Right atrium auricular region (tissue), 2 donors: ENCODE measurements at regions not wholly inside any gene's neighbourhood (a gene's known extent, or its start where the extent isn't known, plus 50 kb on each side); places are given as distances from the start of the nearest gene placed in this dataset.

Experiments
- DNase-seq: peaks from one replicate; pipeline ENCODE4 v3.0.0-alpha.2; 2019; ENCODE audit warnings: low spot score
- H3K27ac ChIP-seq, 2 donors: fragments of 200-600 bp; sonication (generic); 1 replicate in 1 of 2; 2 replicates in 1 of 2; pipeline ENCODE4 v1.5.1; 2016 to 2019
- H3K27me3 ChIP-seq, 2 donors: fragments of 200-600 bp; sonication (generic); one replicate each; pipeline versions ENCODE4 v1.5.1 to v1.6.0; 2017 to 2019
- H3K36me3 ChIP-seq: fragments of 200-600 bp; sonication (generic); one replicate; pipeline ENCODE4 v1.5.1; 2016
- H3K4me1 ChIP-seq, 2 donors: fragments of 200-600 bp; sonication (generic); one replicate each; pipeline versions ENCODE4 v1.5.1 to v1.6.0; 2017 to 2019
- H3K4me3 ChIP-seq, 2 donors: fragments of 200-600 bp; sonication (generic); 1 replicate in 1 of 2; 2 replicates in 1 of 2; pipeline ENCODE4 v1.5.1; 2017 to 2019; ENCODE audit warnings: mild to moderate bottlenecking in 1 of 2, moderate library complexity in 1 of 2
- H3K9me3 ChIP-seq, 2 donors: fragments of 200-600 bp; sonication (generic); one replicate each; pipeline ENCODE4 v1.5.1; 2019
- TF ChIP-seq, protein P1 (sequence below), 2 donors: fragments of 200-600 bp; sonication (generic); IDR thresholded peaks; one replicate each; pipeline ENCODE4 v1.5.1; 2019; ENCODE audit warnings: antibody characterized with exemption in 2 of 2

DNA sequence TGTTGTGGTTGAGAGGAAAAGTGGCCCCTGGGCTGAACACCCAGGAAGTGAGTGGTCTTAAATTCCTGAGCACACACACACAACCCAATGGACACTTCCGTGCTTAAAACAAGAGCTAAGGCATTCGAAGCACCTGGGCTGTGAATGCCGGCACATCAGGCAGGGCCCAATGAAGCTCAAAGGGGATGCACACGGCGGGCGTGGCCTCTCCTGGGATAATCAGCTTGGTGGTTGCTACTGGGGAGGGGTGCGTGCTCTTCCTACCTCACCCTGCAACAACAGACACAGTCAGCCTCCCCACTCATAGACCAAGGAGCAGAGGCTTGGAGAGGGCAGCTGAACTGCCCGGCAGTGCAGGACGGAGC lies 115.0 kb upstream of the TCERG1L start:
- no peaks in the 10 kb centered on the region for H3K27me3 ChIP-seq
- no peaks in the 10 kb centered on the region for H3K4me1 ChIP-seq
- no peak overlapping the region for H3K4me3 ChIP-seq
- no peak for DNase-seq
- H3K9me3 ChIP-seq, result no peaks in the 10 kb centered on the region
- TF ChIP-seq, protein P1, sequence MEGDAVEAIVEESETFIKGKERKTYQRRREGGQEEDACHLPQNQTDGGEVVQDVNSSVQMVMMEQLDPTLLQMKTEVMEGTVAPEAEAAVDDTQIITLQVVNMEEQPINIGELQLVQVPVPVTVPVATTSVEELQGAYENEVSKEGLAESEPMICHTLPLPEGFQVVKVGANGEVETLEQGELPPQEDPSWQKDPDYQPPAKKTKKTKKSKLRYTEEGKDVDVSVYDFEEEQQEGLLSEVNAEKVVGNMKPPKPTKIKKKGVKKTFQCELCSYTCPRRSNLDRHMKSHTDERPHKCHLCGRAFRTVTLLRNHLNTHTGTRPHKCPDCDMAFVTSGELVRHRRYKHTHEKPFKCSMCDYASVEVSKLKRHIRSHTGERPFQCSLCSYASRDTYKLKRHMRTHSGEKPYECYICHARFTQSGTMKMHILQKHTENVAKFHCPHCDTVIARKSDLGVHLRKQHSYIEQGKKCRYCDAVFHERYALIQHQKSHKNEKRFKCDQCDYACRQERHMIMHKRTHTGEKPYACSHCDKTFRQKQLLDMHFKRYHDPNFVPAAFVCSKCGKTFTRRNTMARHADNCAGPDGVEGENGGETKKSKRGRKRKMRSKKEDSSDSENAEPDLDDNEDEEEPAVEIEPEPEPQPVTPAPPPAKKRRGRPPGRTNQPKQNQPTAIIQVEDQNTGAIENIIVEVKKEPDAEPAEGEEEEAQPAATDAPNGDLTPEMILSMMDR (IDR thresholded peaks at IDR 0.05), result no peak
- H3K36me3 ChIP-seq, result no peaks in the 10 kb centered on the region
- H3K27ac ChIP-seq, result no peak overlapping the region

- DNase-seq, result no peak
- TF ChIP-seq, protein P1 (IDR thresholded peaks at IDR 0.05), result no peak
Measured at GRCh38 chr10:131427281-131427680, 115.8 kb upstream of the TCERG1L start.

GRCh38 chr10:131427901-131428300 lies 116.4 kb upstream of the TCERG1L start:
- no peaks in the 10 kb centered on the region for H3K4me1 ChIP-seq
- TF ChIP-seq, protein P1 (IDR thresholded peaks at IDR 0.05), result no peak
- H3K27ac ChIP-seq, result no peak overlapping the region
- no peak for DNase-seq
- H3K9me3 ChIP-seq, result no peaks in the 10 kb centered on the region
- H3K27me3 ChIP-seq, result no peaks in the 10 kb centered on the region
- no peaks in the 10 kb centered on the region for H3K36me3 ChIP-seq
- no peak overlapping the region for H3K4me3 ChIP-seq

More at GRCh38 chr10:131427281-131427680, 115.8 kb upstream of the TCERG1L start:
- no peaks in the 10 kb centered on the region for H3K9me3 ChIP-seq
- H3K4me3 ChIP-seq, result no peak overlapping the region
- no peaks in the 10 kb centered on the region for H3K36me3 ChIP-seq
- H3K27me3 ChIP-seq, result no peaks in the 10 kb centered on the region
- no peak overlapping the region for H3K27ac ChIP-seq
- H3K4me1 ChIP-seq, result no peaks in the 10 kb centered on the region

- H3K27me3 ChIP-seq, result no peaks in the 10 kb centered on the region
- no peak overlapping the region for H3K4me3 ChIP-seq
- H3K36me3 ChIP-seq, result no peaks in the 10 kb centered on the region
- DNase-seq, result no peak
- H3K9me3 ChIP-seq, result no peaks in the 10 kb centered on the region
- no peaks in the 10 kb centered on the region for H3K4me1 ChIP-seq
- TF ChIP-seq, protein P1 (IDR thresholded peaks at IDR 0.05), result no peak
- H3K27ac ChIP-seq, result no peak overlapping the region
Measured at GRCh38 chr10:131429141-131429540, 117.6 kb upstream of the TCERG1L start.

GRCh38 chr10:131429942-131430341 lies 118.4 kb upstream of the TCERG1L start:
- Histone ChIP-seq H3K9me3 (no peaks in the 10 kb centered on the region), H3K27me3 (no peaks in the 10 kb centered on the region)
- TF ChIP-seq, protein P1 (IDR thresholded peaks at IDR 0.05), result no peak

GRCh38 chr10:131430716-131431412 lies 119.3 kb upstream of the TCERG1L start:
- no peaks in the 10 kb centered on the region for H3K9me3 ChIP-seq
- H3K27me3 ChIP-seq, result no peaks in the 10 kb centered on the region
- TF ChIP-seq, protein P1 (IDR thresholded peaks at IDR 0.05), result no peak
- H3K36me3 ChIP-seq, result no peaks in the 10 kb centered on the region
- no peak for DNase-seq
- no peak overlapping the region for H3K27ac ChIP-seq
- H3K4me1 ChIP-seq, result no peaks in the 10 kb centered on the region
- H3K4me3 ChIP-seq, result no peak overlapping the region

More at GRCh38 chr10:131429942-131430341, 118.4 kb upstream of the TCERG1L start:
- no peaks in the 10 kb centered on the region for H3K36me3 ChIP-seq
- no peak overlapping the region for H3K4me3 ChIP-seq
- DNase-seq, result no peak
- no peaks in the 10 kb centered on the region for H3K4me1 ChIP-seq
- no peak overlapping the region for H3K27ac ChIP-seq
